ENCODE measurements at regions not wholly inside any gene's neighbourhood (a gene's known extent, or its start where the extent isn't known, plus 50 kb on each side); places are given as distances from the start of the nearest gene placed in this dataset.

- TF ChIP-seq, protein P1, sequence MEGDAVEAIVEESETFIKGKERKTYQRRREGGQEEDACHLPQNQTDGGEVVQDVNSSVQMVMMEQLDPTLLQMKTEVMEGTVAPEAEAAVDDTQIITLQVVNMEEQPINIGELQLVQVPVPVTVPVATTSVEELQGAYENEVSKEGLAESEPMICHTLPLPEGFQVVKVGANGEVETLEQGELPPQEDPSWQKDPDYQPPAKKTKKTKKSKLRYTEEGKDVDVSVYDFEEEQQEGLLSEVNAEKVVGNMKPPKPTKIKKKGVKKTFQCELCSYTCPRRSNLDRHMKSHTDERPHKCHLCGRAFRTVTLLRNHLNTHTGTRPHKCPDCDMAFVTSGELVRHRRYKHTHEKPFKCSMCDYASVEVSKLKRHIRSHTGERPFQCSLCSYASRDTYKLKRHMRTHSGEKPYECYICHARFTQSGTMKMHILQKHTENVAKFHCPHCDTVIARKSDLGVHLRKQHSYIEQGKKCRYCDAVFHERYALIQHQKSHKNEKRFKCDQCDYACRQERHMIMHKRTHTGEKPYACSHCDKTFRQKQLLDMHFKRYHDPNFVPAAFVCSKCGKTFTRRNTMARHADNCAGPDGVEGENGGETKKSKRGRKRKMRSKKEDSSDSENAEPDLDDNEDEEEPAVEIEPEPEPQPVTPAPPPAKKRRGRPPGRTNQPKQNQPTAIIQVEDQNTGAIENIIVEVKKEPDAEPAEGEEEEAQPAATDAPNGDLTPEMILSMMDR (IDR thresholded peaks at IDR 0.05), result no peak
- no peak for TF ChIP-seq EZH2 (IDR thresholded peaks at IDR 0.05; ENCODE audit: borderline replicate concordance, insufficient read depth, low read depth, low read length, poor library complexity, severe bottlenecking)
Measured at GRCh38 chr2:146898083-146898482, 946.7 kb upstream of the ACVR2A start.
